GM12874 (cell line): ENCODE measurements at regions not wholly inside any gene's neighbourhood (a gene's known extent, or its start where the extent isn't known, plus 50 kb on each side); places are given as distances from the start of the nearest gene placed in this dataset.

Experiments used
- CTCF ChIP-seq: IDR thresholded peaks from 2 replicates; pipeline ENCODE4 v1.5.1; 2011; ENCODE audit warnings: low read depth, mild to moderate bottlenecking, control low read depth, low read length, moderate library complexity; ENCODE audit not compliant: insufficient read depth

- no peak for TF ChIP-seq CTCF
Measured at GRCh38 chr13:22369840-22370239, 699.0 kb downstream of the FGF9 start.

- TF ChIP-seq CTCF = no peak
Measured at GRCh38 chr13:22372261-22372660, 701.4 kb downstream of the FGF9 start.

- TF ChIP-seq CTCF = no peak
Measured at GRCh38 chr13:22375151-22375550, 704.3 kb downstream of the FGF9 start.

- no peak for TF ChIP-seq CTCF
Measured at GRCh38 chr13:22387899-22388298, 717.0 kb downstream of the FGF9 start.

- no peak for TF ChIP-seq CTCF
Measured at GRCh38 chr13:22399801-22400420, 729.0 kb downstream of the FGF9 start.

GRCh38 chr13:22402682-22403081 is 731.8 kb downstream of the FGF9 start:
- TF ChIP-seq CTCF = no peak

- TF ChIP-seq CTCF = no peak
Measured at GRCh38 chr13:22403144-22403543, 732.3 kb downstream of the FGF9 start.

- no peak for TF ChIP-seq CTCF
Measured at GRCh38 chr13:22405891-22406290, 735.0 kb downstream of the FGF9 start.
